WERI-Rb-1 (cell line): ENCODE measurements at regions not wholly inside any gene's neighbourhood (a gene's known extent, or its start where the extent isn't known, plus 50 kb on each side); places are given as distances from the start of the nearest gene placed in this dataset.

Experiments
- DNase-seq: peaks from one replicate; pipeline ENCODE4 v3.0.0-alpha.2; 2020
- H3K27ac ChIP-seq: fragments of 250-450 bp; sonication (Bioruptor Pico); 2 replicates; pipeline ENCODE4 v1.5.1; 2020; ENCODE audit warnings: mild to moderate bottlenecking, moderate library complexity
- H3K27me3 ChIP-seq: fragments of 250-450 bp; sonication (Bioruptor Pico); 2 replicates; pipeline ENCODE4 v1.5.1; 2021; ENCODE audit warnings: mild to moderate bottlenecking, low read depth, moderate library complexity; ENCODE audit not compliant: insufficient read depth, severe bottlenecking
- H3K36me3 ChIP-seq: fragments of 250-450 bp; sonication (Bioruptor Pico); 2 replicates; pipeline ENCODE4 v1.5.1; 2020; ENCODE audit warnings: mild to moderate bottlenecking, moderate library complexity
- H3K4me3 ChIP-seq: 2 replicates; pipeline ENCODE4 v1.5.1; 2011; ENCODE audit warnings: low read depth, mild to moderate bottlenecking, control low read depth, low read length
- H3K9me3 ChIP-seq: fragments of 250-450 bp; sonication (Bioruptor Pico); 2 replicates; pipeline ENCODE4 v1.5.1; 2021; ENCODE audit warnings: mild to moderate bottlenecking, moderate library complexity; ENCODE audit not compliant: severe bottlenecking
- CTCF ChIP-seq: IDR thresholded peaks from 2 replicates; pipeline ENCODE4 v1.5.1; 2011; ENCODE audit warnings: low read depth, mild to moderate bottlenecking, control low read depth, inconsistent platforms, low read length

DNA sequence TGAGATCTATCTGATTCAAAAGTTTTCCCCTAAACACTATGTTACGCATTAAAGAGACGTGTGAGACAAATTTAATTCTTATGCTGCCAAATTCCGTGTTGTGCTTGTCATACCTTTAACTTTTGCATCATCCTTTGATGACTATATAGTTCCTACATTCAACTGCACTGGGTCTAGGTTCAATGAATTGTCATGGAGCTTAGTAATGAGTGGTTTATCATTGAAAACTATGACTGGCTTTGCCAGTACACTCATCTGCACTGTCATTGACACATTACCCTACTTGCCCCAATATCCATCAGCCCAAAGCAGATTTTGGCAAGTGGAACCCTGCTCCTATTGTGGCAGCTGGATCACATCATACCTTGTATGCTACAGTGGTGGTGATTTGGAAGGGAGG is 882.9 kb upstream of the SLIT2 start:
- H3K4me3 ChIP-seq, result no peak overlapping the region
- no peak for DNase-seq
- H3K27me3 ChIP-seq, result no peaks in the 10 kb centered on the region
- H3K9me3 ChIP-seq, result no peaks in the 10 kb centered on the region
- TF ChIP-seq CTCF, result no peak
- H3K27ac ChIP-seq, result no peak overlapping the region
- no peaks in the 10 kb centered on the region for H3K36me3 ChIP-seq

GRCh38 chr4:19366916-19367315 is 884.8 kb upstream of the SLIT2 start:
- Histone ChIP-seq H3K9me3 (no peaks in the 10 kb centered on the region), H3K27ac (no peak overlapping the region), H3K36me3 (no peaks in the 10 kb centered on the region), H3K27me3 (no peaks in the 10 kb centered on the region), H3K4me3 (no peak overlapping the region)
- no peak for DNase-seq
- TF ChIP-seq CTCF, result no peak

GRCh38 chr4:19358015-19358414 is 893.7 kb upstream of the SLIT2 start:
- H3K27me3 ChIP-seq, result no peaks in the 10 kb centered on the region
- H3K9me3 ChIP-seq, result no peaks in the 10 kb centered on the region
- DNase-seq, result no peak
- H3K27ac ChIP-seq, result no peak overlapping the region
- no peaks in the 10 kb centered on the region for H3K36me3 ChIP-seq
- no peak overlapping the region for H3K4me3 ChIP-seq
- TF ChIP-seq CTCF, result no peak

DNA sequence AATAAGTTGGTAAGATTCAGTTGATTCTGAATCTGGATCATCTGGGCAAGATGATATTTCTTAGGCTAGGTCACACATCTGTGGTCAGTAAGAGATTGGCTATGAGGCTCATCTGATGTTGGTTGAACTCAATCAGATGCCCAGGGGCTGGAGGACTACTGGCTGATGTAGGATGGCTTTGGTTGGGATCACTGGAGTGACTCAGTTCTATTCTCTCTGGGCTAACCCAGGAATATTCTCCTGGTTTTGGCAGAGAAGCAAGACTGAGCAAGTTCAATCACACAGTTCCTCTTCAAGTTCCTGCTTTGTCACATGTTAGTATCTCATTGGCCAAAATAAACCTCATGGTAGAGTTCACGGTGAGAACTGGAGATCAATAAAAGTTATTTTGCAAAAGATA is 902.3 kb upstream of the SLIT2 start:
- Histone ChIP-seq H3K4me3 (no peak overlapping the region), H3K27me3 (no peaks in the 10 kb centered on the region), H3K27ac (no peak overlapping the region), H3K36me3 (no peaks in the 10 kb centered on the region), H3K9me3 (no peaks in the 10 kb centered on the region)
- no peak for TF ChIP-seq CTCF
- DNase-seq, result no peak

- no peak overlapping the region for H3K27ac ChIP-seq
- no peak for TF ChIP-seq CTCF
- no peak overlapping the region for H3K4me3 ChIP-seq
- H3K9me3 ChIP-seq, result no peaks in the 10 kb centered on the region
- no peak for DNase-seq
- no peaks in the 10 kb centered on the region for H3K36me3 ChIP-seq
- no peaks in the 10 kb centered on the region for H3K27me3 ChIP-seq
Observed at GRCh38 chr4:19348746-19349145, 903.0 kb upstream of the SLIT2 start.

GRCh38 chr4:19346636-19347035 is 905.1 kb upstream of the SLIT2 start:
- no peak for DNase-seq
- no peak overlapping the region for H3K4me3 ChIP-seq
- no peaks in the 10 kb centered on the region for H3K9me3 ChIP-seq
- H3K36me3 ChIP-seq, result no peaks in the 10 kb centered on the region
- H3K27me3 ChIP-seq, result no peaks in the 10 kb centered on the region
- no peak for TF ChIP-seq CTCF
- no peak overlapping the region for H3K27ac ChIP-seq
